NCI-H2196 treated with DMSO at 0.1 percent for 48 hours (cell line): ENCODE measurements at regions not wholly inside any gene's neighbourhood (a gene's known extent, or its start where the extent isn't known, plus 50 kb on each side); places are given as distances from the start of the nearest gene placed in this dataset.
"Not testable (repeated sequence)": the region's sequence is repeated elsewhere in the genome, so short reads cannot be mapped to it uniquely, and the experiment has no call there.

Experiments
- DNase-seq: peaks from one replicate; lab custom pipeline; 2025; ENCODE audit not compliant: unreplicated experiment; lab: John Stamatoyannopoulos, UW

- not testable (repeated sequence) for DNase-seq
Observed at GRCh38 chr14:97068293-97068692, 271.1 kb downstream of the VRK1 start.

- DNase-seq = no peak
Observed at GRCh38 chr14:97070259-97070658, 273.1 kb downstream of the VRK1 start.

GRCh38 chr14:97071177-97071576 lies 274.0 kb downstream of the VRK1 start:
- DNase-seq = no peak

- DNase-seq = no peak
Observed at GRCh38 chr14:97073622-97074021, 276.4 kb downstream of the VRK1 start.

- no peak for DNase-seq
Observed at GRCh38 chr14:97074456-97074855, 277.3 kb downstream of the VRK1 start.

GRCh38 chr14:97074856-97075255 lies 277.7 kb downstream of the VRK1 start:
- no peak for DNase-seq

GRCh38 chr14:97077253-97077653 lies 280.1 kb downstream of the VRK1 start:
- no peak for DNase-seq

GRCh38 chr14:97077687-97078086 lies 280.5 kb downstream of the VRK1 start:
- no peak for DNase-seq

- DNase-seq = no peak
Observed at GRCh38 chr14:97080991-97081390, 283.8 kb downstream of the VRK1 start.

- DNase-seq = no peak
Observed at GRCh38 chr14:97095269-97095668, 298.1 kb downstream of the VRK1 start.

GRCh38 chr14:97097296-97097695 lies 300.1 kb downstream of the VRK1 start:
- no peak for DNase-seq

GRCh38 chr14:97100306-97100705 lies 303.1 kb downstream of the VRK1 start:
- DNase-seq = no peak

GRCh38 chr14:97101561-97101960 lies 304.4 kb downstream of the VRK1 start:
- DNase-seq = no peak

- no peak for DNase-seq
Observed at GRCh38 chr14:97104029-97104428, 306.8 kb downstream of the VRK1 start.

GRCh38 chr14:97106166-97106565 lies 309.0 kb downstream of the VRK1 start:
- DNase-seq = no peak

GRCh38 chr14:97106609-97107008 lies 309.4 kb downstream of the VRK1 start:
- DNase-seq = no peak

- DNase-seq = no peak
Observed at GRCh38 chr14:97107080-97107479, 309.9 kb downstream of the VRK1 start.

- DNase-seq = no peak
Observed at GRCh38 chr14:97107760-97108159, 310.6 kb downstream of the VRK1 start.

GRCh38 chr14:97109234-97109633 lies 312.1 kb downstream of the VRK1 start:
- no peak for DNase-seq

GRCh38 chr14:97113339-97113738 lies 316.2 kb downstream of the VRK1 start:
- no peak for DNase-seq

GRCh38 chr14:97116546-97116945 lies 319.4 kb downstream of the VRK1 start:
- no peak for DNase-seq

GRCh38 chr14:97117693-97118092 lies 320.5 kb downstream of the VRK1 start:
- no peak for DNase-seq

GRCh38 chr14:97120204-97120603 lies 323.0 kb downstream of the VRK1 start:
- DNase-seq = no peak

- no peak for DNase-seq
Observed at GRCh38 chr14:97120611-97121031, 323.4 kb downstream of the VRK1 start.
